ENCODE measurements at regions not wholly inside any gene's neighbourhood (a gene's known extent, or its start where the extent isn't known, plus 50 kb on each side); places are given as distances from the start of the nearest gene placed in this dataset.
"Not testable (repeated sequence)": the region's sequence is repeated elsewhere in the genome, so short reads cannot be mapped to it uniquely, and the experiment has no call there.

GRCh38 chr9:2420543-2420942 lies 201.0 kb upstream of the VLDLR start:
- Histone ChIP-seq H3K4me2 (no peak overlapping the region), H3K9me3 (peaks cover 6% of the 10 kb centered on the region), H3K4me1 (no peaks in the 10 kb centered on the region), H3K9ac (no peak overlapping the region), H3K36me3 (peaks cover 9% of the 10 kb centered on the region; the same call in 1 of the 2 replicates), H3K27me3 (no peaks in the 10 kb centered on the region), H3K27ac (no peak overlapping the region), H4K20me1 (no peaks in the 10 kb centered on the region), H3K4me3 (no peak overlapping the region)
- TF ChIP-seq Cebpa-rat (IDR thresholded peaks at IDR 0.05), result no peak

- H3K27me3 ChIP-seq, result no peaks in the 10 kb centered on the region
- no peak for TF ChIP-seq Cebpa-rat (IDR thresholded peaks at IDR 0.05)
- no peak overlapping the region for H3K4me3 ChIP-seq
- H3K27ac ChIP-seq, result no peak overlapping the region
- H3K9ac ChIP-seq, result no peak overlapping the region
- peaks cover 6% of the 10 kb centered on the region for H3K9me3 ChIP-seq
- no peaks in the 10 kb centered on the region for H3K4me1 ChIP-seq
- H3K36me3 ChIP-seq, result peaks cover 9% of the 10 kb centered on the region; the same call in 1 of the 2 replicates
- no peaks in the 10 kb centered on the region for H4K20me1 ChIP-seq
- no peak overlapping the region for H3K4me2 ChIP-seq
Observed at GRCh38 chr9:2424619-2425033, 197.0 kb upstream of the VLDLR start.

- no peak overlapping the region for H3K9ac ChIP-seq
- H4K20me1 ChIP-seq, result no peaks in the 10 kb centered on the region
- H3K9me3 ChIP-seq, result peaks cover 6% of the 10 kb centered on the region
- H3K4me3 ChIP-seq, result no peak overlapping the region
- H3K4me2 ChIP-seq, result no peak overlapping the region
- no peaks in the 10 kb centered on the region for H3K27me3 ChIP-seq
- H3K27ac ChIP-seq, result no peak overlapping the region
- no peak for TF ChIP-seq Cebpa-rat (IDR thresholded peaks at IDR 0.05)
- peaks cover 9% of the 10 kb centered on the region; the same call in 1 of the 2 replicates for H3K36me3 ChIP-seq
- no peaks in the 10 kb centered on the region for H3K4me1 ChIP-seq
Observed at GRCh38 chr9:2425676-2426075, 195.9 kb upstream of the VLDLR start.

- no peak overlapping the region for H3K9ac ChIP-seq
- no peaks in the 10 kb centered on the region for H3K4me1 ChIP-seq
- H3K27me3 ChIP-seq, result no peaks in the 10 kb centered on the region
- peaks cover 6% of the 10 kb centered on the region for H3K9me3 ChIP-seq
- no peaks in the 10 kb centered on the region for H4K20me1 ChIP-seq
- peaks cover 9% of the 10 kb centered on the region; the same call in 1 of the 2 replicates for H3K36me3 ChIP-seq
- no peak for TF ChIP-seq Cebpa-rat (IDR thresholded peaks at IDR 0.05)
- no peak overlapping the region for H3K27ac ChIP-seq
- H3K4me2 ChIP-seq, result no peak overlapping the region
- no peak overlapping the region for H3K4me3 ChIP-seq
Observed at GRCh38 chr9:2427120-2427891, 194.3 kb upstream of the VLDLR start.

- H3K27me3 ChIP-seq, result no peaks in the 10 kb centered on the region
- peak overlapping the region; percentile 68; the same call in 1 of the 2 replicates for H3K4me2 ChIP-seq
- TF ChIP-seq Cebpa-rat (IDR thresholded peaks at IDR 0.05), result no peak
- peaks cover 14% of the 10 kb centered on the region for H3K4me1 ChIP-seq
- no peak overlapping the region for H3K9ac ChIP-seq
- H3K4me3 ChIP-seq, result no peak overlapping the region
- no peaks in the 10 kb centered on the region for H4K20me1 ChIP-seq
- H3K27ac ChIP-seq, result no peak overlapping the region
- peaks cover 72% of the 10 kb centered on the region for H3K9me3 ChIP-seq
- peaks cover 27% of the 10 kb centered on the region for H3K36me3 ChIP-seq
Observed at GRCh38 chr9:2439957-2440356, 181.6 kb upstream of the VLDLR start.

GRCh38 chr9:2443933-2444332 lies 177.7 kb upstream of the VLDLR start:
- H4K20me1 ChIP-seq, H3K27ac ChIP-seq, H3K4me2 ChIP-seq, H3K4me3 ChIP-seq, H3K9ac ChIP-seq, H3K27me3 ChIP-seq, H3K4me1 ChIP-seq: not testable (repeated sequence)
- H3K9me3 ChIP-seq, result peaks cover 49% of the 10 kb centered on the region
- peaks cover 36% of the 10 kb centered on the region for H3K36me3 ChIP-seq

GRCh38 chr9:2448193-2448738 lies 173.3 kb upstream of the VLDLR start:
- no peaks in the 10 kb centered on the region for H3K4me1 ChIP-seq

GRCh38 chr9:2453106-2453505 lies 168.5 kb upstream of the VLDLR start:
- Histone ChIP-seq H3K4me1 (no peaks in the 10 kb centered on the region), H3K27ac (no peak overlapping the region), H3K9ac (no peak overlapping the region), H3K4me2 (no peak overlapping the region), H3K9me3 (no peaks in the 10 kb centered on the region), H3K36me3 (0 out of 2 replicates have a peak, but pooled peaks cover 9% of the 10 kb centered on the region), H4K20me1 (no peaks in the 10 kb centered on the region), H3K27me3 (no peaks in the 10 kb centered on the region), H3K4me3 (no peak overlapping the region)
- TF ChIP-seq Cebpa-rat (IDR thresholded peaks at IDR 0.05), result no peak

More at GRCh38 chr9:2448193-2448738, 173.3 kb upstream of the VLDLR start:
- Histone ChIP-seq H4K20me1 (no peaks in the 10 kb centered on the region), H3K4me3 (no peak overlapping the region), H3K27me3 (no peaks in the 10 kb centered on the region), H3K9ac (no peak overlapping the region), H3K27ac (no peak overlapping the region), H3K4me2 (no peak overlapping the region), H3K36me3 (peaks cover 13% of the 10 kb centered on the region; the same call in 1 of the 2 replicates), H3K9me3 (peaks cover 8% of the 10 kb centered on the region)
- no peak for TF ChIP-seq Cebpa-rat (IDR thresholded peaks at IDR 0.05)

GRCh38 chr9:2453701-2454100 lies 167.9 kb upstream of the VLDLR start:
- H3K27me3 ChIP-seq, result no peaks in the 10 kb centered on the region
- no peak overlapping the region for H3K9ac ChIP-seq
- no peaks in the 10 kb centered on the region for H3K4me1 ChIP-seq
- H4K20me1 ChIP-seq, result no peaks in the 10 kb centered on the region
- no peak for TF ChIP-seq Cebpa-rat (IDR thresholded peaks at IDR 0.05)
- no peak overlapping the region for H3K4me2 ChIP-seq
- no peak overlapping the region for H3K4me3 ChIP-seq
- 0 out of 2 replicates have a peak, but pooled peaks cover 4% of the 10 kb centered on the region for H3K36me3 ChIP-seq
- H3K9me3 ChIP-seq, result no peaks in the 10 kb centered on the region
- H3K27ac ChIP-seq, result no peak overlapping the region

- no peak overlapping the region for H3K9ac ChIP-seq
- no peak overlapping the region for H3K4me2 ChIP-seq
- no peak for TF ChIP-seq Cebpa-rat (IDR thresholded peaks at IDR 0.05)
- H3K27ac ChIP-seq, result no peak overlapping the region
- no peaks in the 10 kb centered on the region for H3K4me1 ChIP-seq
- H4K20me1 ChIP-seq, result no peaks in the 10 kb centered on the region
- H3K36me3 ChIP-seq, result peaks cover 11% of the 10 kb centered on the region; the same call in 1 of the 2 replicates
- H3K9me3 ChIP-seq, result peaks cover 10% of the 10 kb centered on the region
- no peaks in the 10 kb centered on the region for H3K27me3 ChIP-seq
- H3K4me3 ChIP-seq, result no peak overlapping the region
Observed at GRCh38 chr9:2459756-2460155, 161.8 kb upstream of the VLDLR start.
